PC-9 (cell line): ENCODE measurements at regions not wholly inside any gene's neighbourhood (a gene's known extent, or its start where the extent isn't known, plus 50 kb on each side); places are given as distances from the start of the nearest gene placed in this dataset.
A peak's percentile ranks its signal among the peaks of the same experiment; 100 is the strongest.

ENCODE experiments used
- BruUV-seq: library from RNA; stranded (reverse); fragments of 400-500 nt; replicated peaks from 2 replicates; lab custom pipeline; 2021; lab: Mats Ljungman, UMichigan
- CTCF ChIA-PET: fragments of 300-600 bp; sonication (Branson Sonifier 250); formaldehyde crosslinking; loops from one replicate; lab custom pipeline; 2022; ENCODE audit warnings: antibody characterized with exemption; lab: Charles Lee
- POLR2A ChIA-PET: fragments of 300-600 bp; sonication (Branson Sonifier 250); formaldehyde crosslinking; loops from one replicate; lab custom pipeline; 2022; ENCODE audit warnings: antibody characterized with exemption; ENCODE audit not compliant: unreplicated experiment; lab: Charles Lee
- DNase-seq, 2 experiments: peaks; one replicate each; pipeline versions ENCODE4 v3.0.0 to v3.0.0-alpha.2; 2015 to 2022; ENCODE audit warnings: mixed read lengths in 1 of 2
- H2AFZ ChIP-seq: fragments of 200-600 bp; sonication (generic); 2 replicates; pipeline ENCODE4 v1.8.1; 2017; ENCODE audit warnings: antibody characterized with exemption
- H3F3A ChIP-seq: fragments of 200-600 bp; sonication (generic); 2 replicates; pipeline ENCODE4 v1.8.1; 2017; ENCODE audit warnings: antibody characterized with exemption, mild to moderate bottlenecking, low read depth; ENCODE audit not compliant: insufficient read depth
- H3K27ac ChIP-seq: fragments of 200-600 bp; sonication (generic); 2 replicates; pipeline ENCODE4 v1.6.1; 2016; ENCODE audit warnings: mixed run types
- H3K27me3 ChIP-seq: fragments of 200-600 bp; sonication (generic); 2 replicates; pipeline ENCODE4 v1.6.1; 2016; ENCODE audit warnings: low read depth, mixed run types; ENCODE audit not compliant: insufficient read depth
- H3K36me3 ChIP-seq: fragments of 200-600 bp; sonication (generic); 2 replicates; pipeline ENCODE4 v1.6.1; 2016; ENCODE audit warnings: low read depth, mixed run types
- H3K4me1 ChIP-seq: fragments of 200-600 bp; sonication (generic); replicated peaks from 2 replicates; pipeline ENCODE4 v1.6.1; 2016; ENCODE audit warnings: mixed run types; ENCODE audit not compliant: insufficient read depth
- H3K4me2 ChIP-seq: fragments of 200-600 bp; sonication (generic); 2 replicates; pipeline ENCODE4 v1.6.1; 2017; ENCODE audit warnings: mixed run types
- H3K4me3 ChIP-seq: fragments of 200-600 bp; sonication (generic); 2 replicates; pipeline ENCODE4 v1.6.1; 2016; ENCODE audit warnings: mixed run types
- H3K79me2 ChIP-seq: fragments of 200-600 bp; sonication (generic); 2 replicates; pipeline ENCODE4 v1.6.1; 2017; ENCODE audit warnings: low read depth, mixed run types
- H3K9me2 ChIP-seq: fragments of 200-600 bp; sonication (generic); 2 replicates; pipeline ENCODE4 v1.8.1; 2017; ENCODE audit warnings: mild to moderate bottlenecking; ENCODE audit not compliant: insufficient read depth
- H3K9me3 ChIP-seq: fragments of 200-600 bp; sonication (generic); 2 replicates; pipeline ENCODE4 v1.8.1; 2016; ENCODE audit warnings: low read depth; ENCODE audit not compliant: insufficient read depth
- H4K20me1 ChIP-seq: fragments of 200-600 bp; sonication (generic); 2 replicates; pipeline ENCODE4 v1.8.1; 2017; ENCODE audit not compliant: insufficient read depth
- CTCF ChIP-seq: fragments of 200-600 bp; sonication (generic); conservative IDR thresholded peaks from 2 replicates; pipeline ENCODE4 v1.6.1; 2017; ENCODE audit warnings: mixed run types, antibody characterized with exemption, mild to moderate bottlenecking, moderate library complexity
- EZH2 ChIP-seq: fragments of 200-600 bp; sonication (generic); IDR thresholded peaks from 2 replicates; pipeline ENCODE4 v1.8.0; 2017; ENCODE audit warnings: antibody characterized with exemption, low read depth
- intact Hi-C: fragments of 100-400 bp; cut with micrococcal nuclease; formaldehyde crosslinking; loops from one replicate; pipeline ENCODE4 v1.10.0; 2022; ENCODE audit not compliant: unreplicated experiment

GRCh38 chr5:87099968-87100367, 167.7 kb upstream of the RASA1 start:
- Histone ChIP-seq H4K20me1 (no peaks in the 10 kb centered on the region), H3K79me2 (no peaks in the 10 kb centered on the region), H3K4me3 (no peak overlapping the region), H3K36me3 (no peaks in the 10 kb centered on the region), H3K9me2 (peaks cover 3% of the 10 kb centered on the region; the same call in 1 of the 2 replicates), H3F3A (no peaks in the 10 kb centered on the region), H3K27me3 (no peaks in the 10 kb centered on the region), H3K4me1 (peaks cover 19% of the 10 kb centered on the region), H2AFZ (no peak overlapping the region), H3K27ac (peak overlapping the region; percentile 53), H3K9me3 (no peaks in the 10 kb centered on the region; the same call in 1 of the 2 replicates), H3K4me2 (peak overlapping the region; percentile 41)
- intact Hi-C loops = no loop called here
- TF ChIP-seq EZH2 (no peak), CTCF (no peak)
- peak in 1 of 2 experiments; percentile 42 for DNase-seq
- POLR2A ChIA-PET = interaction anchor here (0.6 kb wide), 2 partner anchors 168 to 197 kb away, joined by 6 to 33 read pairs; partner anchors contain the start of gene RASA1
- BruUV-seq = no TSS peak
- CTCF ChIA-PET = no interaction called here

DNA sequence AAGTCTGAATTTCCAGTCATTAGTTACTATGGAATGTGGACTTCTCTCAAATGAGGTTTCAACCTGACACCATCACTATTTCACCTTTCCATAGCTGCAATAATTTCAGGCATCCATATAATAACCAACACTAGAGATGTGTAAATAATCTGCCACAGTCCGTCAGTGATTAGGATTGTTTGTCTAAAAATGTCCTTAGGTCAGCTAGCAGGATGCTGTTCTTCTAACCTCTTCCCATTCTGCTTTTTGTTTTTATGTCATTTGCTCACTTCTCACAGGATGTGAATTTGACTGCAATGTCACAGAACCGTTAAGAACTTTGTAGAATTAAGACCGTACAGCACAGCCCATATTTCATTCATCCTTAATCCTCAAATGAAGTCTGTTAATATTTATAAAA, 166.4 kb upstream of the RASA1 start:
- no peak overlapping the region for H3K4me2 ChIP-seq
- H3F3A ChIP-seq = no peaks in the 10 kb centered on the region
- intact Hi-C loops = no loop called here
- no peaks in the 10 kb centered on the region for H4K20me1 ChIP-seq
- no peak for DNase-seq
- no peak overlapping the region for H3K4me3 ChIP-seq
- no peak overlapping the region for H3K27ac ChIP-seq
- peaks cover 19% of the 10 kb centered on the region for H3K4me1 ChIP-seq
- no peak overlapping the region for H2AFZ ChIP-seq
- TF ChIP-seq CTCF (no peak), EZH2 (no peak)
- no peaks in the 10 kb centered on the region; the same call in 1 of the 2 replicates for H3K9me3 ChIP-seq
- ChIA-PET CTCF (no interaction called here), POLR2A (no interaction called here)
- H3K9me2 ChIP-seq = peaks cover 3% of the 10 kb centered on the region; the same call in 1 of the 2 replicates
- H3K36me3 ChIP-seq = no peaks in the 10 kb centered on the region
- no TSS peak for BruUV-seq
- H3K79me2 ChIP-seq = no peaks in the 10 kb centered on the region
- H3K27me3 ChIP-seq = no peaks in the 10 kb centered on the region

DNA sequence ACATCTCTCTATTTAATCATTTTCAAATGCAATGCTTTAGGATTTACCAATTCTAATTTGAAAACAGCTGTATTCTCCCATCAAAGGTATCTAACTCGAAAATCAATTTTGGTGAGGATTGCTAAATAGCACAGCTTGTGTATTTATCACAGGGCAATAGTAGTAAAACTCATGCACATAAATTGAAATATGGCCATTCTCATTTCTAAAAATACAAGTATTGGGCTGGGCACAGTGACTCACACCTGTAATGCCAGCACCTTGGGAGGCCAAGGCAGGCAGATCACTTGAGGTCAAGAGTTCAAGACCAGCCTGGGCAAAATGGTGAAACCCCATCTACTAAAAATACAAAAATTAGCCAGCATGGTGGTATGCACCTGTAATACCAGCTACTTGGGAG, 164.8 kb upstream of the RASA1 start:
- H3K4me1 ChIP-seq = peaks cover 19% of the 10 kb centered on the region
- BruUV-seq = no TSS peak
- POLR2A ChIA-PET = no interaction called here
- no peak overlapping the region for H3K4me3 ChIP-seq
- intact Hi-C loops = no loop called here
- no peaks in the 10 kb centered on the region for H4K20me1 ChIP-seq
- H3K27me3 ChIP-seq = no peaks in the 10 kb centered on the region
- no peak overlapping the region for H3K4me2 ChIP-seq
- DNase-seq = no peak
- H3K79me2 ChIP-seq = no peaks in the 10 kb centered on the region
- H3K9me2 ChIP-seq = peaks cover 3% of the 10 kb centered on the region; the same call in 1 of the 2 replicates
- no peaks in the 10 kb centered on the region for H3K36me3 ChIP-seq
- CTCF ChIA-PET = no interaction called here
- no peak overlapping the region for H3K27ac ChIP-seq
- TF ChIP-seq CTCF (no peak), EZH2 (no peak)
- no peaks in the 10 kb centered on the region for H3F3A ChIP-seq
- no peaks in the 10 kb centered on the region for H3K9me3 ChIP-seq
- no peak overlapping the region for H2AFZ ChIP-seq
